ENCODE measurements at regions not wholly inside any gene's neighbourhood (a gene's known extent, or its start where the extent isn't known, plus 50 kb on each side); places are given as distances from the start of the nearest gene placed in this dataset.
"Not testable (repeated sequence)": the region's sequence is repeated elsewhere in the genome, so short reads cannot be mapped to it uniquely, and the experiment has no call there.

DNA sequence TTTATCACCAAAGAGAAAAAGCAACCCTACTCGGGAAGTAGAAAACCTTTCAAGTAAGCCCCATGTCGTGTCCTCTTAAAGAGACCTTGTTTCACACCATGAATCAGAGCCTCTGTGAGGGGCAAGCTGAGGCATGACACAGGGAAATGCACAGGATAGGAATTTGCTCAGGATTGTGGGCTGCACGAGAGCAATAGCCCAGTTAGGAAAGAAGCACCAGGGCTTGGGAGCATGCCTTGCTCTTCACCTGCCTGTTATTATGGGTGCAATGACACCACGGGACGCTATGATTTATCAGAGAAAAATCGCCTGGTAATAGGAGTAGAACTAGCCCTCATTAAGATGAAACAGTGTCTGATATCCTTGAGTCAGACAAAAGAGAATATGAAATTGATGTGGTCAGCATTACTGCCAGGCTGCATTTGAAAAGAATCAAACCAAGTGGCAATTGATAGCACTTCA, 562.9 kb upstream of the NRP1 start:
- DNase-seq, result no peak

DNA sequence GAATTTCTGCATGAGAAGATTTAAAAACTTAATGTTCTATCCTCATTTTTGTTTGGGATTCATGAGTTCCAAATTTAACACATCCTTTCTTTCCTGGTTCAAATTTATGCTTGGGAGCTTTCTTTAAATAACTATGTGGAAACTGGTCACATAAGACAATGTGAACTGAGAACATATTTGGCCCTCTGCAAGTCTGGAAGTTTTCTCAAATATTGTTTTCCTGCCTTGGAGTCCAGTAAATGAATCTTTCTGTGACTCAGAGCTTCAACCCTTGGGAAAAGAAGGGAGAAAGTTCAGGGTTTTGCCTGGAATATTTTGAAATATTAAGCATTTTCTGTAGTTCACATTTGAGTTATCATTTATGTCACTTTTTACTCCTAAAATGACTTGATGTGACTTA, 559.0 kb upstream of the NRP1 start:
- DNase-seq, result no peak

DNA sequence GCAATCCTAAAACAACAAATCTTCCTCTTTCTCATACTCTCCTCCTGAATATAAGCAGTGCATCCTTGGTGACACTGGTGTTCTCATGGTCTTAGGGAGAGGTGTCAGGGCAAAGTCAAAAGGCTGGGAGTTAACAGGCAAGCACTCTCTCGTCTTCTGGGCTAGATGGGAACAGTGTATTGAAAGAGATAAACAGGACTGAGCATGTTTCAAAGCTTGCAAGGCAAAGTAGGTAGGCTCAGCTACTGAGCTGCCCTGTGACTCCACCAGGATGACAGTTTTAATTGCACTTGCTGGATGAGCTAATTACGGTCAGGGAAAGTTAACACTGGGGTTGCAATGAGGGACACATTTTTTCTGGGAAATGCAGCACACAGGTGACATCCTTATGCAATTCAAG, 554.9 kb upstream of the NRP1 start:
- no peak for DNase-seq

DNA sequence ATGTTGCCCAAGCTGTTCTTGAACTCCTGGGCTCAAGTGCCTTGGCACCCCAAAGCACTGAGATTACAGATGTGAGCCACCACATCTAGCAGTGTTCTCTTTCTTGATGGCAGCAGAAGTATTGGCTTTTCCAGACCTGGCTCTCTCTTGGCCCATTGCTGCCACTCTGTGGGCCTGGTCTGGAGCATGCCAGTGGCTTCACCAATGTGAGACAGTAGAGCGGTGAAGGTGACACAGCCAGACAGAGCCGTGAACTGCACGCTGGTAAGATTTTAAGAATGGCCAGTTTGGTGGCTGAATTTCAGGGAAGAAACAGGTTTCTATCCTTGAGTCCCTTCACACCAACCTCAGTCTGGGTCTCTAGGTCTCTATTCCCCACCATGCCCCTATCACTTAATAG, 552.7 kb upstream of the NRP1 start:
- DNase-seq, result no peak

DNA sequence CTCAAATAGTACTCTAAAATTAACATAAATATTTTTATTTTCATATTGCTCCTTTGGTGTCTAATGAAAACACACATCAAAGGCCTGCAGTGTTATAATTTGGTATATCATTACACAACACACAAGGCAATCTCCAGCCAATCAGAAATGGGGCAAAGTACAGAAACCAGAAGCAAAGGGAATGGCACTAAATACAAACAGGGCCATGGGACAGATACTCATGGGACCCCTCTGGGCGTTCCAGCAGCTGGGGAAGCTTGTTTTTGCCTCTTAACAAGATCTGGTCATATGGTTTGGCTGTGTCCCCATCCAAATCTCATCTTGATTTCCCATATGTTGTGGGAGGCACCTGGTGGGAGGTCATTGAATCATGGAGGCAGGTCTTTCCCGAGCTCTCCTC, 551.8 kb upstream of the NRP1 start:
- no peak for DNase-seq

DNA sequence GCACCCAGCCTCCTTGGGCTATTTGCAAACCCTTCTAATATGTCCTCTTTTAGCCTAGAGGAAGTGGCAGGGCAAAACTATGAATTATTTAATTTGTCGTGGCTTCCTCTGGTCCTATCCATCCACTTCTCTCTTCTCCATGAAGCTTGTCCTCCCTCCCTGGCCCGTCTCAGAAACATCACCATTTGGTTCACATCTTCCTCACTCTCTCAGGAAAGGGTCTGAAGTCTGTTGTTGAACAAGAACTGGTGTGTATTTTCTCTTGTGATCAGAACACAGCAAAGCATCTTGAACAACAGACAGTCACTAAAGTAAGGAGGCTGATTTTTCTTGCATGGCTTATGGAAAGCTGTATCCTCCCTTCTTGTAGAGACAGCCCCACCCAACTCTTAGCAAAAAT, 550.1 kb upstream of the NRP1 start:
- DNase-seq, result no peak

DNA sequence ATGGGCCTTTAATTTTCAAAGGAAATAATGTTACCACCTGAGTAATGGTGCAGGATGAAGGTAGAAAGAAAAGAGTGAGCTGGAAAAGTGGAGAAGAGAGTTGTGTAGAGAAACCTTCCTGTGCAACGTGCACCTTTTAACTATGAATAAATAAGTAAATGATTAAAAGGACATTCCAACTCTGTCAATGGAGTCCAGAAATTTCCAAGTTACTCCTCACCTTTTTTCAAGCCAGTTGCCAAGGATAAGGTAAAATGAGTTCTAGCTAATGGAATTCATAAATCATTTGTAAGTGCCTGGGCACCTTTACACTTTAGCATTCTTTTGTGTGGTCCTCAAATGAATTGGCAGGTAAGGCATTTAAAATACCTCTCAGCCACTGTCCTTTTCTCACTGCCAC, 549.4 kb upstream of the NRP1 start:
- DNase-seq, result no peak

DNA sequence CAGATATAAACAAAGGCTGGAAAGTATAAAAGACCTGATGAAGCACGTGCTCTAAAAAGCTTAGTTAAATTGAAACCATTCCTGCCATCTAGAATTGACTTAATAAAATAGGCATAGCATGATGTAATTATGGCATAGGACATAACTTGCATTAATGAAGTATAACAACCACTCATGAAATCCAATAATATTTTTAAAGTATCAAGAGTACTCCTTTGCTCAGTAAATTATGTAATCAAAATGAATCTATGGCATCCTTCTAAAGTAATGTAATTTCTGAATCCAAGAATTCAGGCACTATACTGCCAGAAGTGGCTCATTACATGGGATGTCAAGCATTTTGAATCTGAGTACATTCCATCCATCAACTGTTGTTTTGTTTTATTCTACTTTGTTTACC, 548.5 kb upstream of the NRP1 start:
- no peak for DNase-seq

DNA sequence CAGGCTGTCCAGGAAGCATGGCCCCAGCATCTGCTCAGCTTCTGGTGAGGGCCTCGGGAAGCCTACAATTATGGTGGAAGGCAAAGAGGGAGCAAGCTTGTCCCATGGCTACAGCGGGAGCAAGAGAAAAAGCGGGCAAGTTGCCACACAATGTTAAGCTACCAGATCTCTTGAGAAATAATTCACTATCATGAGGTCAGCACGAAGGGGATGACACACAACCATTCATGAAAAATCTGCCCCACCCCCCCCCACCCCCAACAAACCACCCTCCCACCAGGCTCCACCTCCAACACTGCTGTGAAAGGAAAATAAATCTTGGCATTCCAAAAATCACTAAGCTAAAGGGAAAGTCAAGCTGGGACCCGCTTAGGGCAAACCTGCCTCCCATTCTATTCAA, 545.8 kb upstream of the NRP1 start:
- DNase-seq, result no peak

DNA sequence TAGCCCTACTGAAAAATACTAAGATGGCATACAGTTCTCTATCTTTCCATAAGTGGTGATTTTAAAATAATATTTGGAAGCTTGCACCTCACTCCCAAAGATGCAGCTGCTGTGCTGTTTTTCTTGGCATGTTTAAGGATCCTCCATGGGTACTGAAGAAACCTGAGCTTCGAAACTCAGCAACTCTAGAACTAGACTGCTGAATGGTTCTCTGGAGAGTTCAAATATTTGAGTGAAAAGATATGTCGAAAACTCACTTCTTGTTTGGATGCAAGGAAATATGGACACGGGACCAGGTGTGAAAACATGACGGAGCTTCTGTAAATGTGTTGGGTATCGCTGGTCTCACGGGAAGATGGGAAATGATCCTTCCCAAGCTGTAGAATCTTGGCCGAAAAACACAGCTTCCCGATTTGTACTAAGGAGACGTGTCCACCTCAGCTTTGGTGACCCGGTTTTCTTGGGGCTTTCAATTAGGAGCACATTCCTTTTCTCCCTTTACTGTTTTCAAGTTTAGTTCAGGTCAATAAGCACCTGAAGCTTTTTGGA, 543.8 kb upstream of the NRP1 start:
- no peak for DNase-seq

DNA sequence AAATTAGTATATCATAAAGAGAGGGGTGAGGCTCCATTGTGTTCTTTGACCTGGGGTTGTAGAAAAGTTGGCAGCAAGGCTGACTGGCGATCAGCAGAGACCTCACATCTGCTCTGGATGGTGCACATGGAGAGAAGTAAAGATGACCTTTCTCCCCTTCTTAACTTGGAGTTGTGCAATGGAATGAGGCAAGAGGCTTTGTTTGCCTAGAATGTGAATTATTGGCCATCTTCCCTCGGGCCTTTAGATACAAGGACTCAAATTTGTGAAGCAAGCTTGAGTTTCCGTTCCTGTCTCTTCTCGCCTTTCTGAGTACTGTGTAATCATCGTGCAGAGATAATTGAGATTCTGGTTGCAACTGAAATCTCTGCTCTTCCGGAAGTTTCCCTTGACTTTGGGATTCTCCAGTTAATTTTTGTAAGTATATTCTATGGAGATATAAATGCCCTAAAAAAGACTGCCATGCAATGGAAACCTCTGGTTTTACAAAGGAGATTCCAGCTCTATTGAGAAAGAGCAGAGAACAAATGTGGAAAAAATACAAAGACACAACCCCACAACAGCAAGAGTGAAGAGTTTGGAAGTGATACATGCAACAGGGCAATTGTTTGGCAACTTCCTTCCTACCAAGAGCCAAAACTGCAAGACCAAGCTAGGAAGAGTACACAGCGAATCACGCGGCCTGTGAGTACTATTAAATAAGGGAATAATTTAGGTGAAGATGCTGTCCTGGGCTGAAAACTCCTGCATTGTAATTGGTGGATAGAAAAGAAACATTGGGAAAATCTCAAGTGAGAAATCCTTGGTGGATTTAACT, 542.3 kb upstream of the NRP1 start:
- DNase-seq, result no peak

DNA sequence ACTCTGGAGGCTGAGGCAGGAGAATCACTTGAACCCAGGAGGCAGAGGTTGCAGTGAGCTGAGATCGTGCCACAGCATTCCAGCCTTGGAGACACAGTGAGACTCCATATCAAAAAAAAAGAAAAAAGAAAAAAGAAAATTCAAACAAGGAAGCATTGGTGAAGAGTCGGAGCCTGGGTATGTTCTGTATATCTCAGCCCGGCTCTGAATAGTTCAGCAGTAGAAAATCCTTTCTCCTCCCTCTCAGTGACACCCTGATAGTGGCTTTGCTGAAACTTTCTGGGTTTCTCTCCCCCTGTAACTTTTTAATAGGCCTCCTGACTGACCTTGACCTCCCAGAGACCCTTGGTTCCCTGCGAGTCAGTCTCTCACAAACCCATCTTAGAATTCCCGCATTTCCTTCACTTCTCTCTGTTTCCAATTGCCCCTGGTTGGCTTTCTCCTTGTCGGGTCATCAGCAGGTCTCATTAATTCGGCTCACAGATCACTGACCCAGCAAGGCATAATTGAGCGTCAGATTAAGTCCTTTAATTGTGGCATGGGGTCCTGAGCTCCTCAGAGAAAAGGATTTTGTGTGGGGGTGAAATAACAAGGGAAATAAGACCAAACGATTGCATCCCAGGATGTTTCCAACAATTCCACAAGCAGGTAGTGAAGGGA, 541.6 kb upstream of the NRP1 start:
- no peak for DNase-seq

DNA sequence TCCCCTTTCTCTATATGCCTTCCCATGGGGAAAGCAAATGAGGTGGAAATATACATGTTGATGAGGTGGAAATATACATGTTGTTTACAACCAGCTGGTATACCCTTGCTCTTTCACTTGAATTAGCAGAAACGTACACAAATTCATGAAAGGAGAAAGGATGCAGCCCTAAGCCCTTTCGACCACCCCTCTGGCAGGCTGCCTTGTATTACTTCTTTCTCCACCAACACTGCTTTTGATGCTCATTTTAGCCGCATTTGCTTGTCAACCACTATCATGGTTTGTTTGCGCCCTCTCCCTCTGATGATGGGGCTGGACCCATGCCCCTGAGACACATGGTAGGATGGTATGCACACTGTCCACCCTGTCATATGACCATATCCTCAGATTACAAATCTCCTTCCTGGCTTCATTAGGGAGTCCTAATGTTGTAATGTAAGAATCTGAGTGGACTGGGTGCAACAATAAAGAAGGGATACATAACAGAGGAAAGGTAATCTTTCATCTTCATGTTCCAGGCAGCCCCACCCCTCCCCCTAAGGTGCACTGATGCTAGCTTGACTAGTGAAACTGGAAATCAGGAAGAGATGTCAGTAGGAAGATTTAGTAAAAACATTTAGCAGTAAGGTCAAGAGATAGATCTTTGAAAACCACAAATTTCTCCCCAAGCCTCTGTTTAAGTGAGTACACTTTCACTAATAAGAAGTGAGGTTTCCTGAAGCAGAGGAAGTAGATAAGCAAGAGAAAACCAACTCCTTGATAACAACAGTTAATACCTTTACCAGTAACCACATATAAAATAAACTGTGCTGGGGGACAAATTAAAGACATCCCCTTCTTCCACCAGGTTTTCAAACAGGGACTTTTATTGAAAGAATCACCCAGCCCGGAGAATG, 536.8 kb upstream of the NRP1 start:
- no peak for DNase-seq

DNA sequence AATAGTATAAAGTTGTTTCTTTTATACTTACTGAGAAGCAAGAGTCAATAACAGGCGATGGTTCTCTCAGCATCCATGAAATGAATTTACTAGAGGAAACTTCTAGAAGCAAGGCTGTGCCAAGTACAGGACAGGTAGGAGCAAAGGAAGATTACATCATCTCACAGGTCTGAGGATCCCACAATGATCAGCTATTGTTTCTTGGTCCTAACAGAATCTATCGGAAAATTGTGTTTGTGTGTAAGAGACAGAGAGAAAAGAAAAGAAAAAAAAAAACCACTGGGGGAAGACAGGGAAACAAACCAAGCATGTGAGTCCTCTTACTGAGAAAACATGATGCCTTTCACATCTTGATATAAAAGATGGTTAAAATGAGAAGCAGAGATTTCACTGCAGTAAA, 535.0 kb upstream of the NRP1 start:
- DNase-seq, result no peak

DNA sequence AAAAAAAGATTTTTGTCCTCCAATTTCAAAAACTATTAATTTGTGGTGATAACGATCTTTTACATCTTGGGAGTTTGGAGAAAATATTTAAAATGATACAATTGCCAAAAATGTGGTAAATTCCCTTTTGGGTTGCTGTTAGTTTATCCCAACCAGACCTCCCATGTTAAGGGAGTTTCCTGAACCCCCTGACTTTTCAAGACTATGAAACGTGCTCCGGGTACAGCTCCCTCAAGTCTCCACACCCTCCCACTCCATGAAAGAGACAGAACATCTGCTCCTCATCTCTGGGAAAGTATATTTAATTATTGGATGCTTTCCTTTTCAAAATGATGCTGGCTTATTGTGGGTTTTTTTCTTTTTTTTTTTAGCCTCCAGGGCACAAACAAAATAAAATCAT, 534.6 kb upstream of the NRP1 start:
- DNase-seq, result no peak

DNA sequence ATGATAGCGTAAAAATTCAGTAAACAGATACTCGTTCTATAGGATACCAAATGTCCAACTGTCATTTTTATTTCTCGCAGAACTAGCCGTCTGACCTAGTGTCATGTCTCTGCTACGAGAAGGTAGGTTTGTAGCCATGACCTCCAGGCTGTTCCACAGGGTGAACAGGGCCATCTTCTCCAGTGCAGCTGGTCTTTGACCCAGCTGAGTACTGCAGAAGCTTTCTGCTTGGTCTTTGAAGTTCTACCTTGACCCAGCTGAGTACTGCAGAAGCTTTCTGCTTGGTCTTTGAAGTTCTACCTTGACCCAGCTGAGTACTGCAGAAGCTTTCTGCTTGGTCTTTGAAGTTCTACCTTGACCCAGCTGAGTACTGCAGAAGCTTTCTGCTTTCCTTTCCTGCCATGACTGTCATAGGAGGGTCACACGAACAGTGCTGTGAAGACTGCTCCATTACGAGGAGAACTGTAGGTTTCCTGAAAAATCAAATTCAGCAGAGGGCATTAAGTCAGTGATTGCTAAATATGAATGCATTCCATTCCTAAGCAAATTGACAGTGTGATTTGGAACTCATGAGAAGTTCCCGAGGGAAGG, 532.8 kb upstream of the NRP1 start:
- DNase-seq, result not testable (repeated sequence)

DNA sequence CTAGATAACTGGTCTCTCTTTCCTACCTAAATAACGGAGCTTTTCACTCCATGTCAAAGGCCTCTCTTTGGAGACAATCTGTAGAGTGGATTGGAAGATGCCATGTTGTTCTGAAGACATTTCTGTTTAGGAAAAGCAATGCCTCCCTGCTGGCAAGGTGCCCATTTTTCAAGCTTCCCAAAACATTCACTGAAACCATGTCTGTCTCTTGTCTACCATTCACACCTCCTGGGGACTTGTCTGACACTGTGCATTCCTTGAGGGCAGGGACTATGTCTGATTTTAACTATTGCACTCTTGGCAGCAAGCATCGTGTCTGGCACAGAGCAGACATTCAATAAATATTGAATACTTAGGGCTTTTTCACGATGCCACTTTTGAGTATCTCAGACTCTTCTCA, 528.9 kb upstream of the NRP1 start:
- DNase-seq, result no peak

DNA sequence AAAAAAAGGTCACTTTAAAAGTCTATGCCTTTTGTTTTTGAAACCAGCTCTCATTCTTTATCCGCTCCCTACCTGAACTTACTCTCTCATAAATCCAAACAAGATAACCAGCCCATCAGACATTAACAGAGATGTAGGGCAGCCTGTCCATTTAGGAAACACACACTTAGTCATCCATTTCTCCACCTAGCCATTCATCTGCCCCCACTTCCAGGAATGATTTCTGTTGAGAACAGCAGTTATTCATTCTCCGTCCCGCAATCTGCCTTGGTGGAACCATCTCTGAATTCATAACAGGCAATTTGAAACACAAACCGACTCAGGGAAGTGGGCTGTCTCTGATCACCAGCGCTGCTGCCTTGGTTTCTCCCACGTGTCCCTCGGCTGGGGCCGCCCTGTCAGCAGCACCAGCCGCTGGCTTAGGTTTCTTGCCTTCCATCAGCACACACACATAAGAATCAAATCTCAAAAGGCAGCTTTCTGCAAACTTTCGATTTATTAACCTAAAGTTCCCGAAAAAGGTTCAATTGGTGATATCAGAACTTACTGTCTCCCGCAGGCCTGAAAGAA, 528.2 kb upstream of the NRP1 start:
- no peak for DNase-seq

DNA sequence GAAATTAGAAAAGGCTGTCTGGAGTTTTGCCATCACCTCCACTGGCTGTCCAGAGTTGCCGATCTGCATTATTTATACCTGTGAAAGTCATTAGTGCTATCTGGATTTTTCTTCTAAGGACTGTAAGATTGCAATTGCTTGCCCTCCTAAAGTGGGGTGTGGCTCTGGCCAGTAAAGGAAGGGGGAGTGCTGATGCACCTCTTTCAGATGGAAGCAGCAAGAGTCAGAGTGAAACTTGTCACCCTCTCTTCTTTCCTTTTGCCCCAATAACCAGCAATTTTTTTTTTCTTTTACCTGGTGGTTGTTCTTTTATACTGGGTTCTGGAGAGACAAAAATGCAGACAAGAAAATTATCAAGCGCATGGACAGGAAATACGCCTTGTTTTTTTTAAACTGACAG, 527.4 kb upstream of the NRP1 start:
- no peak for DNase-seq

DNA sequence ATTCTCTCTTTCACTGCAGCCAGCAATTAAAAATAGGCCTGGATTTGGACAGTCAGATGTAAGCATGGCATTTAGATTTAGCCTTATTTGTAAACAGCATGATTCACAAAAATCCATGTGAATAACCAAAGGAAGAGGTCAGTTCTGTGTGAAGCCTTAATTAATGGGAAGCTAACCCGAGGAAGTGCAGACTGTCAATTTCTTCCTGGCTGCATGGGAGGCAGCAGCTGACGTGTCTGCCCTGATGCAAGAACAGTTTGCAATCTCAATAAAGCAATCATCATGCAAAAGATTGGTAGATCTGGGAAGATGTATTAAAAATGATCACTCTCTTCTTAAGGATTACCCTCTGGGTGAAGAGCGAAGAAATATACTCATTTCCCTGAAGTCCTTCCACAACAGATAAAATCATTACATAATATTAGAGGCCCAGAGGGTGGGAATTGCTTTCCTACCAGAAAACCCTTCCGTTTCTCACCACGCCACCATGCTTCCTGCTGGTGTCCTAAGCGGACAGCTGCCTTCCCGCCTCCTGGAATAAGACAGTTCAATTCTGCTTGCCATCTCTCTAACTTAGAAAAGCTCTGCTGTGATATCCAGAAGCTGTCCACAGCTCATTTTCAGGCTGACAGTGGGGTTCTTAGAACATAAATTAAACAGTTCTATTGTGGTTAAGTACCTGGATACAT, 526.7 kb upstream of the NRP1 start:
- no peak for DNase-seq

DNA sequence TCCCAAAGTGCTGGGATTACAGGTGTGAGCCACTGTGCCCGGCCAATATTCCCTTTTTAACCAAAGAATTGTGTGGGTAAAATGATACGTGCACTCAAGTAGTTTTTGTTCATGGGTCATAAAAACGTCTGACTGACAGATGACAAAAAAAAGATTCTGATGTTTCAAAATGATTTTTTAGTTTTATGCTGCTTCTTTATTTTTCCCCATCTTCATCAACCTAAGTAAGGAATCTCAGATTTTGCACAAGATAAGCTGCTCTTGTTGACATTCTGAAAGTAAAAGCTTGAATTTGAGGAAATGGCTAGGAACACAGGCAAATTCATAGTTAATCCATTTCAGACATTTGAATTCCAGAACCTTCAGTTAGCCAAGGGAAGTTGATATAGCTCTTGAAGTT, 526.1 kb upstream of the NRP1 start:
- DNase-seq, result no peak

Measured in NCI-H2029 (cell line).